ENCODE measurements at regions not wholly inside any gene's neighbourhood (a gene's known extent, or its start where the extent isn't known, plus 50 kb on each side); places are given as distances from the start of the nearest gene placed in this dataset.
"Not testable (repeated sequence)": the region's sequence is repeated elsewhere in the genome, so short reads cannot be mapped to it uniquely, and the experiment has no call there.

DNA sequence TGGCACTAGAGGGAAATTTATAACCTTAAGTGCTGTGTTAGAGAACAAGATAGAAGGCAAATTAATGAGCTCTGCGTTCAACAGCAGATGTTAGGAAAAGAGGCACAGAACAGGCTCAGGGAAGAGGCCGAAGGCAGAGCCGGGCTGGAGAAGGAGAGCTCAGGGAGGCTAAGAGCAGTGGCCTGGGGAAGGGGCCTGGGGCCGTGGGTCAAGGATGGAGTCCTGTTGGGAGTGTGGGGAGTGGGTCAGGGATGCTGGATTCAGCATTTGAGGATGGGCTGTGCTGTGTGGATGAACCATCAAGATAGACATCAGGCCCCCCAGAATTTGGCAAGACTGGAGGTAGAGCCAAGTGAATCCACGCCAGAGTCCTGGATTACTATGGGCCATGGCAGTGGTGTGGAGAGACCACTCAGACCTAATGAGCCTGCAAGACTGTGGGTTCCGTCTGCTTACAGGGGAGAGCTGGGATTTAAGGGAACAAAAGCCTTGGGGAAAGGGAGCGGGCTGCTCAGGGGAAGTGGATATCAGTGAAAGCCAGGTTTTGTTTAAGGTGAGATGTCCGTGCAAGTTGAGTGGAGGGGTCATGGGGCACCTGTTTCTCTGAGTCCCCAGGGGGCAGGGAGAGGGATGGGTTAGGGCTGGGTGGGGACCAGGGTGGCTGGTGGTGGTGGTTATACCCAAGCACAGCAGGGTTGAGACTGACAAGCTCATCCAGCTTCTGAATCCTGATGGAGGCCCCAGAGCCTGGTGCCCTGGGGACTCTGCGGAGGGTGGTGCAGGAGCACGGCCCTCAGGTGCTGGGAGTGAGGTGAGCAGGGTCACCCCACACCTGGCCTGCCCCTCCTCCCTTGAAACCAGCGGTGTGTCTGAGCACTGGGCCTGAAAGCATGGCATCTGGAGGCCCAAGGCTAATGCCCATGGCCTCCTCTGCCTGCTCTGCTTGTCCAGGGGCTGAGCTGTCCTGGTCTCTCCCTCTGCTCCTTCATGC lies 101.7 kb downstream of the BMS1 start:
- DNase-seq (ENCODE audit: low read depth in 2 of 2): no peak

DNA sequence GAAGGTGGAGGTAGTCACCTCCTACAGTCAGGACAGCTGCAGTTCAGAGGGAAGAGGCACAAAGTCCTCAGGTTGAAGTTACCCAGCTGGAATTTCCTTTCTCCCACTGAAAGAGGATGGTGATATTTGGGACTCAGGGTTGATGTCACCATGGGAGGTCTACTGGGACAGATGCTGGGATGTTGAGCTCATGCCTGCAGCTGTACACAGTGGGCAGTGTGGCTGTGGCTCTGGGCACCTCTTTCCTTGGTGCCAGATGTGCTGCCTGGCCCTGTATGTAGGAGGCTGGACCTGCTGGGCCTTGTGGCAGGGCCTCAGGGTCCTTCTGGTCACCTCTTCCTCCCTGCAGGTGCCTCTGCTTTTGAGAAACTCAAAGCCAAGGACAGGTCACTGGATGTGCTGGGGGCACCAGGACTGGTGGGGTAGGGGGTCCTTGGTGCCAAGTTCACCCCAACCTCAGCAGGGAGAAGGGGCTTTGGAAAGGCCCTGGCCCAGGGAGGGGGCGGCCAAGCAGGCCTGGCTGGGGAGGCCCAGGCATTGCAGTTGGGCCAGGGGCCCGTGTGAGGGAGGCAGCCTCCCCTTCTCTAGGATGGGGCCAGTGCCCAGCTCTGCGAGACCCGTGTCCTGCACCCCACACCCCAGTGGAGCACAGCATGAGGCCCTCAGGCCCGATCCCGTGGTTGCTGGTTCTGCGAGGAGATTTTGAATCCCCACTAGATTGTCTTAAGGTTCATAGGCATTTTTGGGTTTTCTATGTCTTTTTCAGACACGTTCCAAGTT lies 103.1 kb downstream of the BMS1 start:
- DNase-seq (ENCODE audit: low read depth in 2 of 2): no peak

DNA sequence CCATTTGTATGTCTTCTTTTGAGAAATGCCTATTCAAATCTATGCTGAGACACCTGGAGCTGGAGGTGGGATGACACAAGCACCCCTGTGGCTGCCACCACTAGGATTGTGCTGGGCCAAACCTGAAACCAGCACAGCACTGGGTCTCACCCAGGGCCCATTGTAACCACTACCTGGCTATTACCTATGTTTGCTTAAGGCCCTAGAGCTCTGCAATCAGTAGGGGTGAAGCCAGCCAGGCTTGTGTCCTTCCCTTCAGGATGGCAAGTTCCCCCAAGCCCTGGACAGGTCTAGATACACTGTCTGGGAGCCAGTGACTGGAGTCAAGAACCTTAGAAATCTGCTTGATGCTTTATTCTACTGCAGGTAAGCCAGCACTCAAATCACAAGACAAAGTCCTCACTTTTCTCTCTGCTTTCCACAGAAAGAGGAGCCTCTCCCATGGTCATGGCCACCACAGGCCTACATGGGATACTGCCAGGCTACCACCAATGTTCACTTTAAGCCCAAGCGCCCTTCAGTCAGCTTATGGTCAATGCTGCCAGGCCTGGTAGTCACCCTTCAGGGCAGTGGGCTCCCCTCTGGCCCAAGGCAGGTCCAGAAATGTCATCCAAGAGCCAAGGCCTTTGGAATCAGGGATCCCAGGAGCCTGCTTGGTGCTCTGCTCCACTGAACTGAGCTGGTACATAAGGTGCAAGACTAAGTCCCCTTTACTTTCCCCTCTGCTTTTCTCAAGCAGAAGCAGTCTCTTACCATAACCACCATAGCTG lies 105.3 kb downstream of the BMS1 start:
- no peak for DNase-seq (ENCODE audit: low read depth in 2 of 2)

DNA sequence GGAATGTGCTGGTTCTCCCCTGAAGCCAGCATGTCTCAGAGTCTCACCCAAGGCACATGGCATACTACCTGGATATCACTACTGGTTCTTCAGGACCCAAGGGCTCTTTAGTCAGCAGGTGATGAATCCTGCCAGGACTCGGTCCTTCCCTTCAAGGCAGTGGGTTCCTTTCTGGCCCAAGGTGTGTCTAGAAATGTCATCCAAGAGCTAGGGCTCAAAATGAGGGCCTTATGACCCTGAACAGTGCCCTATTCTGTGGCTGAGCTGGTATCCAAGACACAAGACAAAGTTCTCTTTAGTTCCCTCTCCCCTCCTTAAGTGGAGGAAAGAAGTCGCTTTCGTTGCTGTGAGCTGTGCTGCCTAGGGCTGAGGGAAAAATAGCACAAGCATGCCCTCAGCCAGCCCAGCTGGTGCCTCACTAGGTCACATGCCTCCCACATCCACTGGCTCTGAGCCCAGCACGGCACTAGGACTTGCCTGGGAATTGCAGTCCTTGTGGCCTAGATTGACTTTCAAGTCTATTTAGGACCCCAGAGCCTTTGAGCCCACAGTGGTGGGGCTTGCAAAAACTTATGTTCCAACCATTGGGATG lies 106.0 kb downstream of the BMS1 start:
- no peak for DNase-seq (ENCODE audit: low read depth in 2 of 2)

DNA sequence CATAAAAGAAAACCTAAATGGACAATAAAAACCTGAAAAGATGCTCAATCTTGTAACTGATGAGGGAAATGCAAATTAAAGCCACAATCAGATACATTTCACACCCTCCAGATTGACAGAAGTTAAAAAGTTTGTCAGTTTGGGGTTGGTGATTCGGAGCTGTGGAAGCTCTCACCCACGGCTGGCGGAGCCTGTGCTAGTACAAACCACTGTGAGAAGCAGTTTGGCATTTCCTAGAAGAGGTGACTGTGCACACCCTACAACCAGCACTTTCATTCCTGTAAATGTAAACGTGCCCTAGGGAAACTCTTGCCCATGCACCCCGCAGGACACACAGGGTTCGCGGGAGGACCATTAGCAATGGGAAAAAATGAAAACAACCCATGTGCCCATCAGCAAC lies 114.1 kb downstream of the BMS1 start:
- DNase-seq (ENCODE audit: low read depth in 2 of 2): no peak

DNA sequence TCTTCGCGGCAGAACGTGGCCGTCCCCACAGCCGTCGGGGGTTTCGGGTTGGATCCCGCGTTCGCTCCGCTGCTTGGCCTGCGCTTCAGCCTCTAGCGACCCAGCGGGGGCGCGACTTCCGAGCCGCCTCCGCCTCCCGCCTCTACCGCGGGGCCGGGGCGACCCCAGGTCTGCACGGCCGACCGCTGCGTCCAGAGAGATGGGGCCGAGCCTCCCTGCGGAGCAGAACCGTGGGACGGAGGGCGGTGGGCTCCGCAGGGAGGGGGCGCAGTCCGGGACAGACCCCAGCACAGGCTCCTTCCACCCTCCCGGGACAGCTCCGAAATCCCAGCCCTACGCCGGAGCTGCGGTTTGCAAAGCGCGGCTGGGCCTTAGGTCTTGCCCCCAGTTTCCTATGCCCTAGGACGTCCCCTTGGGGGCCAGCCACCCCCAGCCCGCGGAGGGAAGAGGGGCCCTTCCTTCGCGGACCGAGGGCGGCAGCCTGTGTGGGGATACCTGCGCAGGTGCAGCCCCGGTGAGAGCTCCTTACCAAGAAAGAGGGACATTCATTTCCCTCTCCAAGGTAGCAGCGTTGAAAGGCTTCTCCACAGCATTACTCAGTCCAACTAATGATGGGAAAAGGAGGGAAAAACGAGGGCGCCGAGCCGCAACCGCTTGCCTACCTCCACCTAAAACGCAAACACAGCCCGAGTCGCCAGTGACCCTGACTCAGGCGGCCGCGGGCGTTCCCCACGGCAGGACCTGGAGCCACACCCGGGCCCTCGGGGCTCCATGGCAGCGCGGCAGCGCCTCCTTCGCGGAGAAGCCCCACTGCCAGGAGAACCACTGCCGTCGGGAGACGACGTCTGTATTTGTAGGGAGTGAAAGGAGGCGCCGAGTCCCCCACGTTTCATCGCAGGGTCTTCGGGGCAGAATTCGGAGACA lies 115.7 kb downstream of the BMS1 start:
- no peak for DNase-seq (ENCODE audit: low read depth in 2 of 2)

DNA sequence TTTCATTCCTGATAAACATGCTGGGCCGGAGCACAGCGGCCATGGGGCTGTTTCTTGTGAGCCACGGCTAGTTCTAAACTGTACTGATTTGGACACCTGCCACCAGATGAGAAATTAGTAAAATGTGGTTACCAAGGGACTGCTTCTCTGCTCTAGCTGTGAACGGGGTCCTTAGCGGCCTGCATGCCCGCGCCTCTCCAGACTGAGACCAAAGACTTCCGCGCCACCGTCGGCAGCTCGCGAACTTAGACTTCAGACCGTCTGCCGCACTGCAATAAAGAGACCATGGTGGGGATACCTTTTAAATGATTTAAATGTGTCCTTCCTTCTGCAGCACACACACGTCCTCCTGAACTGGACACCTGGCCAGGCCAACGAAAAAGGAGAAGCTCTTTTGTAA lies 116.4 kb downstream of the BMS1 start:
- DNase-seq (ENCODE audit: low read depth in 2 of 2): no peak

DNA sequence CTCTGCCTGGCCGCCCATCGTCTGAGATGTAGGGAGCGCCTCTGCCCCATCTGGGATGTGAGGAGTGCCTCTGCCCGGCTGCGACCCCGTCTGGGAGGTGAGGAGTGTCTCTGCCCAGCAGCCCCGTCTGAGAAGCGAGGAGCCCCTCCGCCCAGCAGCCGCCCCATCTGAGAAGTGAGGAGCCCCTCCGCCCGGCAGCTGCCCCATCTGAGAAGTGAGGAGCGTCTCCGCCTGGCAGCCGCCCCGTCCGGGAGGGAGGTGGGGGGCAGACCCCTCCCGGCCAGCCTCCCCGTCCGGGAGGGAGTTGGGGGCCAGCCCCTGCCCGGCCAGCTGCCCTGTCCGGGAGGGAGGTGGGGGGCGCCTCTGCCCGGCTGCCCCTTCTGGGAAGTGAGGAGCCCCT lies 117.8 kb downstream of the BMS1 start:
- DNase-seq (ENCODE audit: low read depth in 2 of 2): not testable (repeated sequence)

DNA sequence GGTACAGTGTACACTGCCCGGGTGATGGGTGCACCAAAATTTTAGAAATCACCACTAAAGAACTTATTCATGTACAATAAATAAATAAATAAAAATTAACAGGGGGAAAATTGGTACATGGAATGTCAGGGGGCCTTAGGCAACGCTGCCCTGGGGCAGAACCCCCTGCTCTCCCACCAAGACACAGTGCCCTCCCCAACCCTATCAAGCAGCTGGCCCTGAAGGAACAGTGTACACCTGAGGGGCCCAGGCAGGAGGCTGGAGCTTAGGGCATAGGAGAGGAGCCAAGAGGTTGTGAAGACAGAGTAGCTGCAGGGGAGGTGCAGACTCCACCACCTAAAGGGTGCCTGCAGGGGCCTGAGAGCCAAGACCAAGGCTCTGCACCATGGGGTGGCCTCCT lies 128.8 kb downstream of the BMS1 start:
- DNase-seq (ENCODE audit: low read depth in 2 of 2): no peak

DNA sequence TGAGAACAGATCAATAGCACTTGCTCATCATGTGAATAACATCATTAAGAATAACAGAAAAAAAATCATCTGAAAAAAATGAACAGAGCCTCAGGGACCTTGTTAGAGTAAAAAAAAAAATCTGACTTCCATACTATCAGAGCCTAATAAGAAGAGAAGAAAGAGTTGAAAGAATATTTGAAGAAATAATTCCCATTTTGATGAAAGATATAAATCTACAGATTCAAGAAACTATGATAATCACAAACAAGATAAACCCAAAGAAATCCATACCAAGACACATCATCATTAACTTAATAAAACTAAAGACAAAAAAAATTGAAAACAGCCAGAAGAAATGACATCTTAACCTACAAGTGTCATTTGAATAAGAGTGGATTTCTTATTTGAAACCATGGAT lies 134.4 kb downstream of the BMS1 start:
- DNase-seq (ENCODE audit: low read depth in 2 of 2): no peak

DNA sequence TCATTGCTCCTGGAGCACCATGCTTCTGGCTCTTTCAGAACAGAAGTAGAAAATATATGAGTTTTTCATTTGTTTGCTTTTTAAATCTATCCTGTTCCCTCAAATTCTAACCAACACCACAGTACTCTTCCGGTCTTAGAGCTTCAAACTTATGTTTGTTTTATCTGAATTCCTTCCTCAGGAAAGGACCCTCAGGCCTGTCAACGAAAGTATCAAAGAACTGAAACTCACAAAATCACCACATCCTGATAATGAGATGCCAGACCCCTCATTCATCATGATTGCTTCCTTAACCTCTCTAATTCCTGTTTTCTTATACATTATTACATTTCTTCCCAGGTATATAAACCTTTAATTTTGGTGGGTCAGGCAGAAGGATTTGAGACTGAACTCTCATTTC lies 135.2 kb downstream of the BMS1 start:
- no peak for DNase-seq (ENCODE audit: low read depth in 2 of 2)

DNA sequence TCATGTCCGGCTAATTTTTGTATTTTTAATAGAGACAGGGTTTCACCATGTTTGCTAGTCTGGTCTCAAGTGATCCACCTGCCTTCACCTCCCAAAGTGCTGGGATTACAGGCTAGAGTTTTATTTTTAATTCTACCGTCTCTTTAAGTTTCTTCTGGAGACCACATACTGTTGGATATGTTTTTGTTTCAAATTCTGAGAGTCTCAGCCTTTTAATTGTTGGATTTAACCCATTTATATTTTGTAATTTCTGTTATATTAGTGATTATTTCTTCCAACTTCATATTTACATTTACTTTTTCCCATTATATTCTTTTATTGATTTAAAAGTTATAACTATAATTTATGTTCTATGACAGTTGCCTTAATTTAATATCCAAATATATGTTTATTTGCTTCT lies 139.4 kb downstream of the BMS1 start:
- no peak for DNase-seq (ENCODE audit: low read depth in 2 of 2)

DNA sequence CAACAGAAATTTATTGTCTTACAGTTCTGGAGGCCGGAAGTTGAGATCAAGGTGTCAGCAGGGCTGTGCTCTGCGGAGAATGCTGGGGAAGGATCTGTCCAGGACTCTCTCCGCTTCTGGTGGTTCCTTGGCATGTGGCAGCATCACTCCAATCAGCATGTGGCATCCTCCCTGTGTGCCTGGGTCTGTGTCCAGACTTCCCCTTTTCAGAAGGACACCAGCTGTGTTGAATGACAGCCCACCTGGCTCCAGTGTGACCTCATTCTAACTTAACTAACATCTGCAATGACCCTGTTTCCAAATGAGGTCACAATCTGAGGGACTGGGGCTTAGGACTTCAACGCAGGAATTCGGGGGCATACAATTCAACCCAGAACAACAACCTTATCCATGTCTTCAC lies 141.9 kb downstream of the BMS1 start:
- no peak for DNase-seq (ENCODE audit: low read depth in 2 of 2)

DNA sequence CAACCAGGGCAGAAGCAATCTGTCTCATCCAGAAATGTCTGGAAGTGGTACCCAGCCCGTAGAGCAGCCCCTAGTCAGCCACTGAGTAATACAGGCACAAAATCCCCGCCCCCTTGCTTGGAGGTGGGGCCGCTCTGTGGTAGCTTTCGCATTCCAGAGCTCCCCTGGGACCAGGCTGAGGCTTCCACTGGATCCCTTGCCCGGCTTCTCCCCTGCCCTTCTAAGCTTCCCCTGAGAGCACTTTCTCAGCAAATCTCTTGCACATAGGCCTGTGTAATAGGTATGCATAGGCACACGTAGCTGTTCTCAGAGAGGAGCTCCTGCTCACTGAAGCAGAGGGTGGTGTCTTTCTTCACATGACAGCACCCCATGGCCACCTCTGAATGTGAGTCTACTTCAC lies 144.2 kb downstream of the BMS1 start:
- DNase-seq (ENCODE audit: low read depth in 2 of 2): no peak

DNA sequence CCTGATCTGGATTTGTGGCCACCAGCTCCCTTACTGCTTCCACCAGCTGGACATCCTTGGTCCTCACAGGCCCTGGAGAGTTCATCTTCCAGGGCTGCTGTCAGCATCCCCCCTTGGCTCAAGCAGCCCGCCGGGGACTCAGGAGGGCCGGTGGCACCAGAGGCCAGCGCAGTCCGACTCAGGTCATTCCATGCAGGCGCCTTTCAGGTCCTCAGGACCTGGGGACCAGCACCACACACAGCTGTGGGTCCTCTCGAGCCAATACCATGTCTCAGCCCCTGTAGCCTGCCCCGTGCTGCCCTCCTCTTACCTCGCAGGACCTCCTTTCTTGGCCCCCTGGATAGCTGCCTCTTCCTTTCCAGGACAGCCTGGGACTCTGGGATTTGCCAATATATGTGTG lies 145.5 kb downstream of the BMS1 start:
- no peak for DNase-seq (ENCODE audit: low read depth in 2 of 2)

DNA sequence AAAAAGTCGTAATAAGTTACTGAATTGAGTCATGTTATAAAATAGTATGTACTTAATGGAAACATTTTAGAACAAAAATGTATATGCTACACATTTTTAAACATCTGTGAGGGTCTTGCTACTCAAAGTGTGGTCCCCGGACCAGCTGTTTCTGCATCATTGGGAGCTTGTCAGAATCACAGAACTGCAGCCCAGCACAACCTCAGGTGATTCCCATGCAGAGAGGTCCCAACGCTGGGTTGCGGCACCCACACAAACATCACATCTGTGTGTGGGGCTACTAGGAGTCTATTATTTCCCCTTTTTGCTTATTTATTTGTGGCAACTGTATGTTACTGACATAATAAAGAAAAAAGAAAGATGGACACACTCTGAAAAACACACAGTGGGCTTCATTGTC lies 146.6 kb downstream of the BMS1 start:
- DNase-seq (ENCODE audit: low read depth in 2 of 2): no peak

DNA sequence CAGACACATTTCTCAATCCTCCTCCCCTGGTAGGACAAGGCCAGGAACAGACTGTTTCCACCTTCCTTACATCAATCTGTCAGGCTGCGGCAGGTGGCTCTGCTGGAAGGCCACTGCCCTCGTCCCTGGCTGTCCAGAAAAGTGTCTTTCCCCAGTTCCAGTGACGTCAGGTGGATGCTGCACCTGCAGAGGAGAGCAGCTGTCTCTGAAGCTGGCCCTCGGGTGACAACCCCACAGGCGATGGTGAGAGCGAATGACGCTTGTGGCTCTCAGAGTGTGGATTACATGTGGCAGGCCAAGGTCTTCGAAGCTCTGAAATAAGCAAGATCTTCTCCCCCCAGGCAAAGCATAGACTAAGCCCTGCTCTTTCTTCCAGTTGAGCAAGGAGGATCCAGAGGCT lies 146.9 kb upstream of the RET start:
- no peak for DNase-seq (ENCODE audit: low read depth in 2 of 2)

DNA sequence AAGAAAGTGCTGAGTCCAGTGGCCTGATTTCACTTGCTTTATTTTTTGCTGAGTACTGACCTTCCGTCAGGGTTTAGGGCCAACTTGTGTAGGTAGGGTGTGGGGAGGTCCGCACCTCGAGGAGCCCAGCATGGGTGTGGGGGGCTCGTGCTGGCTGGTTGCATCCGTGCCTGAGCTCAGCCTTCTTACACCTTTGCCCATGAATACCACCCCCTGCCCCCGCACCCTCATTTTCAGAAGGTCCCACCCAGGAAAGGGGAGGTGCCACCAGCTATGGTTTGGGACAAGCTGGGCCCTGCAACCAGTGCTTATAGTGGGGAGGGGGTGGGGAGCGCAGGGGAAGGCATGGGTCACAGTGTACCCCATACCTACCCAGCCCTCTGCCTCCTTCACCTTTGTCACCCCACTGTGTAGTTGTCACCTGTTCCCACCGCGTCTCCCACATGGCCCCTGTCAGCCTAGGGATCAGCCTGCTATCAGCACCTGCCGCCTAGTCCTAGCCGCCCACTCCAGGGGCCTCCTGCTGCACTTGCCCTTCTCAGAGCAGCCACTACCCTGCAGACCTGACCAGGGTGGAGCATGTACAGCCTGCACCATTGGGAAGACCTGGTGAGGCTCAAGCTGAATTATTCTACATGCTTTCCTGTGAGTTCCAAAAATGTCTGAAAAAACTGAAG lies 146.2 kb upstream of the RET start:
- DNase-seq (ENCODE audit: low read depth in 2 of 2): no peak

DNA sequence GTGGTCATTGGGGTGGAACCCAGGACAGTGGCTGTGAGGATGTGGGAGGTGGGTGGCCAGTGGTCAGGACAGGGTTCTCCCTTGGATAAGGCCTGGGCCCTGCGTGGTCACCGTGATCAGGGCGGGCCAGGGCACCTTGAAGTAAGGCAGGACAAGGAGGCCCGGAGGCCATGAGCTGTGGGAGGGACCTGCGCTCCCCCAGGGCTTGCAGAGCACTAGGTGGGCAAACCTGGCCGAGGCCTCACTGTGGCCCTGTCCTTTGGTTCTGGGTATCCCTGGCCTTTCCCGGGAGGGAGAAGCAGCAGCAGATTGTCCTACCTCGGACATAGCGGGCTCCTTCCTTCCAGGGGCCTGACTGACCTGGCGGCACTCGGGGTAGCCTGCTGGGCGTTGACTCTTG lies 144.8 kb upstream of the RET start:
- DNase-seq (ENCODE audit: low read depth in 2 of 2): no peak
